Ovary (tissue), 3 donors: ENCODE measurements at regions not wholly inside any gene's neighbourhood (a gene's known extent, or its start where the extent isn't known, plus 50 kb on each side); places are given as distances from the start of the nearest gene placed in this dataset.

ENCODE experiments used
- CTCF ChIP-seq, 3 donors: fragments of 450-650 bp in 2 of 3; fragments of 200-600 bp in 1 of 3; IDR thresholded peaks; one replicate each; pipeline versions ENCODE4 v1.5.1 to v1.8.0; 2016 to 2022; ENCODE audit warnings: antibody characterized with exemption in 3 of 3, mild to moderate bottlenecking in 1 of 3
- POLR2A ChIP-seq: fragments of 450-650 bp; IDR thresholded peaks from one replicate; pipeline ENCODE4 v1.6.1; 2017; ENCODE audit warnings: antibody characterized with exemption, mild to moderate bottlenecking, moderate library complexity
- donor health status: DM: no; HTN: no; CAD: no.

- TF ChIP-seq POLR2A (no peak), CTCF (IDR thresholded peaks at IDR 0.05) (no peak)
Observed at GRCh38 chr3:159280386-159281191, 478.7 kb downstream of the MFSD1 start.
